Lung microvascular endothelial cell (primary cell): ENCODE measurements at regions not wholly inside any gene's neighbourhood (a gene's known extent, or its start where the extent isn't known, plus 50 kb on each side); places are given as distances from the start of the nearest gene placed in this dataset.

Experiments
- DNase-seq, 2 donors: peaks; one replicate each; pipeline versions ENCODE4 v3.0.0 to v3.0.0-alpha.2; 2010; ENCODE audit warnings: low read depth in 2 of 2

DNA sequence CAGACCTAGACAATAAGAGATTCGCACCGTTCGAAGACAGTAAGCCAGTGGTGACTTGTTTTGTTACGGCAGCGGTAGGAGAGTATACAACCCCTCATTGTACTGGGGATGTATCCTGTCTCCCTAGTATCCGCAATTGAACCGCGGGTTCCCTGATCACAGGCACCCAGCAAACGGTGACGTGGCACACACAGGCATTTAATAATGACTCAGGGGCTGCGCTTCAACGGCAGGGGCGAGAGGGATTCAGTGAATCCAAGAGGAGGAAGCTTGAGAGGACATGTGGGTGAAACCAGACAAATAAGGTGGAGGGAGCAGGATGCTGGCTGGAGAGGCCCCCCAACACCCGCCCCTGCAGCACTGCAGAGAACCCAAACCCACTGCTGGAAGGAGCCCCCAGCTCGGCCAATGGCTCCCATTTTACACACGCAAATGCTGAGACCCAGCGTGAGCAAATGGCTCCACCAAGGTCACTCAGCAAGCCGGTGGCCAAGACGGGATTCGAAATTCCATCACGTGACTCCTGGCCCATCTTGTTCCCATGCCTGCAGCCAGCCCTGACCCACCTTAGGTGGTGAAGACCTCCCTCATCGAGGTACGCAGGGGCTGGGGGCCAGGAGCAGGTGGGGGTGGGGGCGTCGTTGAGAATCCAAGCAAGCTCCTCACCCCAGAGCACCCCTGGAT, 149.9 kb downstream of the SYF2 start:
- DNase-seq = no peak

DNA sequence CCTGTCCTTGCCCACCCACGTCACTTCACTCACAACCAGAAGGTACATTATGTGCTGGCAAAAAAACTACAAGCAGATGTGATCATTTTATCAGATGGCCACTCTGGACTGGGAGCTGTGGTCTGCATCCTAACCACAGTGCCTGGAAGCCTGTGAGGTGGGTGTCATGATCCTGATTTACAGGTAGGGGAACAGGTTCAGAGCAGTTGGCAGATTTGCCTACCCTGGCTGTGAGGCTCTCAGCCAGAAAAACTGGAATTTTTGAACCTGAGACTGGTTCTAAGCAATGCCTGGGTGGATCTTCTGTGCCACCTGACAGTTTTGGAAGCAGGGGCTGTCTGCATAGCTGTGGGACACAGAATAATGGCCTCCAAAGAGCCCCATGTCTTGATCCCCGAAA, 150.8 kb downstream of the SYF2 start:
- no peak for DNase-seq

DNA sequence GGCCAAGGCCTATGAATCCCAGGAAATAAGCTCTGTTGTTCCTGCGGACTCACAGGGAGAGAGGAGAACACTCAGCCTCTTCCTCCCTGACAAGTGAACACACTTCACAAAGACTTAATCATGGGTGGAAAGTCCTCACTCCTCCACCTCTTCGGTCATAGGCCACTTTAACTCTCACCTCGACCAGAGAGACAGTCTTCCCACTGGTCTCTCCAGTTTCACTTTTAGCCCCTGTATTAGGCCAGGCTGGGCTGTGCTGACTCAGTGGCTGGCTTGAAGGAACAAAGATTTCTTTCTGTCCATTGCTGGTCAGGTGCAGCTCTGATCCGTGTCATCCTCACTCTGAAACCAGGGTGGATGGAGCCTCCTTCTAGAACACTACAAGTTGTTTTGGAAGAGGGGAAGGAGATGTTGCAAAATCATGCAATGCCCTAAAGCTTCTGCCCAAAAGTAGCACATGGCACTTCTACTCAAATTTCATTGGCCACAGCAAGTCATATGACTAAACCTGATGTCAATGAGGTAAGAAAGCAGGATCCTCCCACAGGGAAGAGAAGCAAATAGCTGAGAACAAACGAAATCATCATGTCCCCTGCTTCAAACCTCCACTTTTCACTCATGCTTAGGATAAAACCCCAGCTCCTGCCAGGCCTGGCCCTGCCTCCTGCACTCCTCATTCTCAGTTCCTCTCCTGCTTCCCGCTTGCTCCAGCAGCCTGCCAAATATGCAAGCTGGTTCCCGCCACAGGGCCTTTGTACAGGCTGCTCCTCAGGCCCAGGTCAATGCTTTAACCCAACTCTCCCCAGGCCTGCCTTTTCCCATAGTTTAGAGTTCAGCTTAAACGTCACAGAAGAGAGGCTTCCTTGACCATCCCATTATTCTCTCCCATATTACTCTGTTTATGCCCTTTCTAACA, 150.5 kb upstream of the RUNX3 start:
- DNase-seq = no peak

DNA sequence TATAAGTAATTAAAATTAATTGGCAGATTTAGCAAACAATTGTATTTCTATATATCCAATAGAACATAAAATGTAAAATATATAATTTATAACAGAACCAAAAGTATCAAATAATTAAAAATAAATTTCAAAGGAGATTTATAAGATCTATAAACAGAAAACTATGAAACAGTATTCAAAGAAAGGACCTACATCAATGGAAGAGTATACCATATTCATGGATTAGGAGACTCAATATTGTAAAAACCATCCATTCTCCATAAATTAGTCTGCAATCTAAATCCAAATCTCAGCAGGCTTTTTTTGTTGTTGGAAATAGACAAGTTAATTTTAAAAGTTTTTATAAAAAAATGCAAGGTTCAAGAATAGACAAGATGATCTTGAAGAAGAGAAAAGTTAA, 149.0 kb upstream of the RUNX3 start:
- DNase-seq = no peak

DNA sequence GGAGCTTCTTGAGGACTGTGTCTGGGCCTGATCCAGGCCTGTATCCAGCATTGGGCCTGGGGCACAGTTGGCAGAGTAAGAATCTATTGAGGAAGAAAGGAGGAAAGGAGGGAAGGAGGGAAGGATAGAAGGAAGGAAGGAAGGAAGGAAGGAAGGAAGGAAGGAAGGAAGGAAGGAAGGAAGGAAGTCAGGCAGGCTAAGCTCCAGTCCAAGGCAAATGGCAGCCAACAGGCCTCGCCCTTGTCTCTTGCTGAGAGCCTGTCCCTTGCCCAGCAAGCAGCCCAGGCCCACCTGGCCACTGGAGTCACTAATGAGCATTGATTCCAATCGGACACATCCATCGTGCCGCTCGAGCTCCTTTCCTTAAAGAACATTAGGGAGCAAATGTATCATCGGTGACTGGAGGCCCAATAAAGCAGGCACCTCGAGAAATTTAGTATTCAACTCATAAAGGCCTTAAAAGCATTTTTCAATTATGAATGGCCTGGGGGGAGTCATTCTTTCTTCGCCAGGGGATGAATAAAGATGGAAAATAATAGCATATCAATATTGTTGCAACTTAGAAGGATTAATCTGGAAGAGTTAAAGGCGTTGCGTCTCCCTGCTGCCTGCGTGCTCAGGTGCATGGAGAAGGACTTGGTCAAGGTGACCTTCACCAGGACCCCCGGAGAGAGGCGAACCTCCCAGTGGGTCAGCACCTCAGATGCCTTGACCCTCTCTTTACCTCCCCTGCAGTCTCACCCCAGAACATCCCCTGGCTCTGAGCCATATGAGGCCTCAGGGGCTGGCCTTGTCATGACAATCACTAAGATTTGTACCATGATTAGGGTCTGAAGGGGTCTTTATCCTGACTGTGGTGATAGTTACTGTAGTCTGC, 144.5 kb upstream of the RUNX3 start:
- DNase-seq = no peak

DNA sequence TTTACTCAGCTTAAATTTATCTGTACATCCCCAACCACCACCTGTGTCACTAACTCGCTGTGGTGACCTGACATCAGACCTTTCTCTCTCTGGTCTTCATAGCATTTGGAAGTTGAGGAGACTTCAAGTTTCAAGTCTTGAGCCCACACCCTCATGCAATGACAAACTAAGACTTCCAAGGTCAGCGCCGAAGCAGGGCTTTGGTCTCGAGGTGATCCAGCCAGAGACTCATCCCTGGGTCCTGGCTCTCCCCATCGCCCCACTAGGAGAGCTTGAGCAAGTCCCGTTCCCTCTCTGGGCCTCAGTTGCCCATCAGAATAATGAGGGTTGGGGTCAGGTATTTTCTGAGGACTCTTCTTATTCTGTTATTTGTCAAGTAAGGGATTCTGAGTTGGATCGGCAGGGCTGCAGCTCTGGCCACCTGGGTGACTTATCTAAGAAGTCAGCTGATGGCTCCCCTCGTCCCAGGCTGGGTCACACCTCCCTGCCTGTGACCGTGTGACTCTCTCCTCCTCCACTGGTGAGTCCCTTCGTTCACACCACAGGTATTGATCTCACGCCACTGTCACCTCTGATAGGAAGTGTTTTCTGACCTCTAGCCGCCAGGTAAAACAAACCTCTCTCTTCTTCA, 143.7 kb upstream of the RUNX3 start:
- DNase-seq = no peak

DNA sequence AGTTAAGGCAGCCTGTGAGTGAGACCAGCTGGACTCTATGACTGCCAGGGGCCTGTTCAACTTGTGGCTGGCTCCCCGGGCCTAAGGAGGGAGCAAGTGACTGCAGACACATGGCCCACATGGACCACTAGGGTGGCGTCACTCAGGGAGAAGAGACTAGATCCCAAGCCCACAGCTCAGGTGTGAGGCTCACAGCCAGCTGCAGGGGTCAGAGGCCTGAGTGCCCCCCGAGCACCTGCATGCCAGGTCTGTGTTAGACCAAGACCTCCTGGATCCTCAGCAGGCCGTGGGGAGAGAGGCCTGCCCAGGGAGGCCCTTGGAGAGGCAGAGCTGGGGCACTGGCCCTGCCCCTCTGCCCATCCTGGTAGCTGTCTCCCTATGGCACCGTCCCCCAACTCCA, 142.4 kb upstream of the RUNX3 start:
- no peak for DNase-seq

DNA sequence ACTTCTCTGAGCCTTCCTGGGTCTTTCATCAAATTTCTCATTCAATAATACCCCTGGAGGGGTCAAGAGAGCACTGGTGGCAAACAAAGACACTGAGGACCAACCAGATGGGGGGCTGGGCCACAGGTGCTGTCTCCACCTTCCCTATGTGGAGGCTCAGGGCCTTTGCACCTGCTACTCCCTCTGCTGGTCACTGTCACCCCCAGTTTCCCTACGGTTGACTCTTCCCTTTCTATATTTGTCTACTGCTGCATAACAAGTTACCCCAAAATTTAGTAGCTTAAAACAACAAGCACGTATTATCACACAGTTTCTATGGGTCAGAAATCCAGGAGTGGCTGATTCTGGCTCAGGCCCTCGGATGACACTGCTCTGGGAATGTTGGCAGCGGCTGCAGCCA, 138.8 kb upstream of the RUNX3 start:
- no peak for DNase-seq

DNA sequence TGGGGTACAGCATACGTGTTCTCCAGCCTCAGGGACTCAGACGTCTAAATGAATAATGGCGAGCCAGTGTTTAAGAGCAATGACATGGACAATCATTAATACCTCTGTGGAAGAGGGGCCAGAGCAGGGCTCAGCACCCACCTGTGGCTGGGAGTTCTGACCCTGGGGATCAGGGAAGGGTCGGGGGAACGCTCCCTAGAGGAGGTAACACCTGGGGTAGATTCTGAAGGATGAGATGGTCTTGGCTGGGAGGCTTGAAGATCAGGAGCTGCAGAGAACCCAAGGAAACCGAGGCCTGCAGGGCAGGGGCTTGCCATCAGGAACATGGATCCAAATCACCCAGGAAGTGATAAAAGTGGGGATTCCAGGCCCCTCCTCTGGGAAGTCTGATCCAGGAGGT, 138.2 kb upstream of the RUNX3 start:
- no peak for DNase-seq

DNA sequence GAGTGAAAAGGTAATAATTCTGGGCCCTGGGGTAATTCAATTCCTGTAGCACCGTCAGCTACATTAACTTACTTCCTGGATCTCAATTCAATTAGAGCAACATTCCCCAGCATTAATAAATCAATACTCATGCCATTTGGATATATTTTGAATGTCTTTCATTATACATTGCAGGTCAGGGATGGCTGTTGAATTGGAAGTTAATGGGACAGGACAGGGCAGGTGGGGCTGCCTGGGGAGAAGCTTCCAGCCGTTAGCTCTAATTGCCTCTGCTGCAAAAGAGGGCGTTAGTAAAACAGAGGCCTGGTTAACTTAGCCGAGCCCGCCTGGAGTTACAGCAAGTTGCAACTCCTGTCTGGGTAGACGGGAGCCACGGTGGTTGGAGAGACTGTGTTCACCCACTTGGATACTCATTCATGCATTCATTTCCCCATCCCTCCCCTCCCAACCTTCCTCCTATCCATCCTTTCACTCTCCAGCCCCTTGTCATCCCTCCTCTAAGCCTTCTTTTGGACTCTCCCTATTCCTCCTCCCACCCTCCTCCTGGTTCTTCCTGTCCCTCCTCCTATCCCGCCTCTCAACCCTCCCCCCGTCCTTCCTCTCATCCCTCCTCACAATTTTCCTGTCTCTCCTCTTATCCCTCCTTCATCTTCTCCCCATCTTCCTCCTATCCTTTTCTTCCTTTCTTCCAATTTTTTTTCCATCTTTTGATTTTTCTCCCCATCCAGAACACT, 137.6 kb upstream of the RUNX3 start:
- no peak for DNase-seq

DNA sequence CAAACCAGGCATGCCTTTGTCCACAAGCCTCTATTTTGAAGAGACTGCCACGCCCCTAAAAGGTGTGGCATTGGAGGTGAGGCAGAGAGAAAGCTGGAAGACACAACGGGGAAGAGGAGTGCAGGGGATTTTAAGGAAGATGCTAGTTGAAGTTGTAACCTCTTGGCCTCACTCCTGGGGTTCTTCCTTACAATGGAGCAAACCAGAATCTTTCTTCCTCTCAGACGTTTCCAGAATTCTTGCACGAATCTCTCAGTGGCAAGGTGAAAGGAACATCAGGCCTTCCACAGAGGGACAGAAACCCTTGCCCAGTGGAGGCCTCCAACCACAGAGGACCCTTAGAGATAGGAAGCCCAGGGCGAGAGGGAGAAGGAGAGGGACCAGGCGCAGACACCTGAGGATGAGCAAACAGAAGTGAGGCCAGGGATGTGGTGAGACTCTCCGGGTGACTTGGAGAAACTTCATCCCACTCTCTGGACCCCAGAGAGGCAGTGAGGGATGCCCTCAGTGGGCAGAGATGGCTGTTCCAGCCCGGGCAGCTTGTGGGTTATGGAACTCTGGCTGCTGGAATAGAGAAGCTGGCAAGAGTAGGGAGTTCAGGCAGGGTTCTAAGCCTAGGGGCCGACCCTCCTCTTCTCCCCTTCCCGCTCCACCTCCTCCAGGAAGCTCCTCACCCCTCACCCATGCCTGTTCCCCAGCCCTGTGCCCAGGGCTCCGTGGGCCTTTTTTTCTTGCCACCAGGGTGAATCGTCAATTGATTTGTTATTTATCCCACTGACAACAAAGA, 136.8 kb upstream of the RUNX3 start:
- DNase-seq = no peak

DNA sequence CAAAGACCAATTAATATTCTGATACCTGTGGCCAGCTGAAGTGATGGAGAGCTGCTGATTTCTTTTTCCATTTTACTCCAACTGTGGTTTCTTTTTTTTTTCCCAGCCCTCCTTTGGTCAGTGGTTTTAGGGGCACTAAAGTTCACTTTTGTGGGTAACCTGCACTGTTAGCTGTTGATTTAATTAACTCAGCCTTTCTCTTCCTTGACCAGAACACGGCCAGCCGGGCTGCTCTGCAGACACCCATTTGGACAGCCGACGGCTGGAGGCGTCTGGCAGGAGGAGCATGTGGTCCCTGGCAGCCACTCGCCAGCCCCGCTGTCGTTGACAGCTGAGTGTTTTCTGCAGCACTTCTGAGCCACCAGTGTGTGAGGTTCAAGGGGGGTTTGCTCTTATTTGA, 136.2 kb upstream of the RUNX3 start:
- no peak for DNase-seq

DNA sequence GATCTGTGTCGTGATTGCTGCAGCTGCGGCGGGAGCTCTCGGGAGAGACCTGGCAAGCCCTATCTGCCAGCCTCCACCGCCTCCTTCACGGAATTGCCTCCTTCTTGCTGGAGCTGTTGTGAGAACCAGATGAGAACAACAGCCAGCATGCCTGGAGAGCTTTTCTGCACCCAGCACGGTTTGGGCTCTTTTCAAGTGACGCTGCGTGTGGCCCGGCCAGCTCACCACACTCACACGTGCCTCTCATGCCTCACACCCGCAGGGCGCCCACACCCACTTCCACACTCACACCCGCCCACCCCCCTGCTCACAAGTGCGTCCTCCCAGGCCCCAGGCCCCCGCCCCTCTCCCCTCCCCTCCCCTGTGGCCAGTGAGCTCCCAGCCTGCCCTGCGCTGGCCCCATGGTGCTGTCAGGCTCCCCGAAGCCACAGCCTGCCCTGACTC, 135.7 kb upstream of the RUNX3 start:
- DNase-seq = no peak

DNA sequence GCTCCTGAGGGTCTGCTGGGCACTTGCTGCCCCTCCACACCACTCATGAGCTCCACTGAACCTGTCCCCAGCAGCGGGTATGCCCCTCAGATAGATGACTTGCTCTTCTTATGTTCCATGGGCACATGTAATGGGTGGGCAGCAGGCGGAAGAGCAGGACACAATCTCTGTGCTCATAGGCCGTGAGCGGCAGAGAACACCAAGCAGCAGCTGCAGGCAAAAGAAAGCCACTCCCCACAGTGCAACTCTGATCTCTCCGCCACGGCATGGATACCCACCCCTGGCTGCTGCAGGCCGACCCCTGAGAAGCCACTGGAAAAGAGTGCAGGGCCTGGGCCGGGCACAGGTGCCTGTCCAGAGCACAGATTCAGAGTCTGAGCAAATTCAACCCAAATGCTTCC, 135.2 kb upstream of the RUNX3 start:
- no peak for DNase-seq

DNA sequence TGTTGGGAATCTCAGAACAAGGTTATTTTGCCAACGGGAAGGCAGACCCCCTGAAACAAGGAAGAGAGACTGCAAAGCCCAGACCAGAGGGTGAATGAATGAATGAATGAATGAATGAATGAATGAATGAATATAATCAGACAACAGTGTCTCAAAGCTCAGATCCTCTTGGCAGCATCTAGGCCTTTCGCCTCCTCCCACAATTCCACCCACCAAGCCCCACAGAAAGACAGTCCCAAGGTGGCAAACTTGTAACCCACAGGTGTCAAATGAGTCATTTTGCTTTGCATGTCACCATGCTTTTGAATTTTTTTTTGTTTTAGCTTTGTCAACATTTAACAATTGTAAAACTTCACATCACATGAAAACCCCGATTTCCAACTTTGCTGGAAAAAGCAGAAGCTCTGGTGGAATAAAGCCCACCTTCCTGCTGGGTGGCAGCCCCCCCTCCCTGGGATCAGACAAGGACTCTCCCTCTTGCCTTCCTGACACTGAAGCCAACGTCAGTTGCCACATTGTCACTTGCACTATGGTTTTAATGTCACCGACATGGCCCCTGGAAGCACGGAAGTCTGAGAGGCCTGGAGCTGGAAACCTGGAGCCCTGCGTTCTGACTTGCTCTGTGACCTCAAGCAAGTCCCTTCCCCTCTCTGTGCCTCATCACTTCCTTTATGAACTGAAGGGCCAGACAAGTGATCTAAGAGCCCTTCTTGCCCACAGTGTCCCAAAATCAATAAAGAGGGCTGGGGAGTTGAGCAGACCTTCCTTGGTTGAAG, 134.6 kb upstream of the RUNX3 start:
- no peak for DNase-seq

DNA sequence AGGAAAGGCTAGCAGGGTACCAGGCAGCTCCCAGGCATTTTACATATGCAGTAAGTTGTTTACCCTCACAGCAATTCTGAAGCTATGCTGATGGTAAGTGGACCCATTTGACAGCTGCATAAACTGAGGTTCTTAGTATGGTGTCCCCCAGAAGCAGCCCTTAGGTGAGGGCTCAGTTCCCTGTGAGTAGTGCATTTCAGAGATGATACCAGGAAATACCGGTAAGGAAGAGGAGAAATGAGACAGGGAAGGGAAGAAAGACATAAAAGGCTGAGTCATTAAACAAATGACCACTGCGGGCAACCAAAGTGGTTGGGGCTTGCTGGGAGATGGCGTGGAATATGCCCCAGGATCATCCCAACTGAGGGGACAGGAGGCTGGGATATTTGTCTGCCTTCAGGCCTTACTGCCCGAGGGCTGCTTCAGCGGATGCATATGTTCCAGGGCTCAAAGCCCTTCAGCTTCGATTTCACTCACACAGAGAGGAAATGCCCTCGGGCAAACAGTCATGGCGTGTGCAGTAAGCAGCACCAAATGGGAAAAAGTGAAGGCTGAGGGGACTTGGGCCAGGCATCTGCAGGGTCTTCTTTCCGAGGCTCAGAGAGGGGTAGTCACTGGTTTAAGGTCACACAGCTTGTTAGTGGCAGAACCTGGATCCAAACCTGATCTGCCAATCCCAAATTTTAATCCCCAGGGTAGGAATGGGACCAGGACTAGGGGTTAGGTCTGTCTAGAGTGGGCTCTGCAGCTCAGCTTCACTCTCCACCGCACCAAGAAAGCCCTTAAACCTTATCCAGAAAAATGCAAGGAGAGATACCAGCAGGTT, 133.7 kb upstream of the RUNX3 start:
- no peak for DNase-seq

DNA sequence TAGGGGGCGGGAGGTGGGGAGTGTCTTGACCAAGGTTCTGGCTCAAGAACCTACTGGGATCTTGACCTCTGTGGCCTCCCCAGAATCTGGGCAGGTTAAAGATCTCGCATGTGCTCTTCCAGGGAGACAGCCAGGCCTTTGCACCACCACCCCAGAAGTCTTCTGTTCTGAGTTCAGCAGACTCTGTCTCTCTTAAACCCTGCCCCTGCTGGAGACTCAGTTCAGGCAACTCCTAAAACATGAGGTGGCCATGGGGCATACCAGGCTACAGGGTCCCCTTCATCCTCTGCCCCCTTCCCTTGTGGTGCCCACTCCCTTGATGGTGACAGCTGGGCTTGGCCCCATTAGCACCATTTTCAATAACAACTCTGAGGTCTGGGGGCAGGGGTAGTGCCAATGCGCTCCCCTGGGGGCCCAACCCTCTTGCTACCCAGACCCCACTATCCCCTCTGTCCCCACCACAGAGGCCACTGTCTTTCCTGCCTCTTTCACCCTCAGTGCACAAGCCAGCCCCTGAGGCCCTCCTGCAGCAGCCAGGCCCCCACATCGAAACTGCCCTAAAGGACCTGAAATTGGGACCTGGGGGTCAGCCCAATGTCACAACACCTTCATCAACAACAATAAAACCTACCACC, 132.7 kb upstream of the RUNX3 start:
- DNase-seq = no peak
